OCI-LY7 (cell line): ENCODE measurements at regions not wholly inside any gene's neighbourhood (a gene's known extent, or its start where the extent isn't known, plus 50 kb on each side); places are given as distances from the start of the nearest gene placed in this dataset.

Experiments
- CTCF ChIP-seq: fragments of 200-600 bp; sonication (generic); conservative IDR thresholded peaks from 2 replicates; pipeline ENCODE4 v1.5.1; 2014; ENCODE audit warnings: mild to moderate bottlenecking, antibody characterized with exemption, low read length, moderate library complexity, mixed read lengths
- EZH2phosphoT487 ChIP-seq: fragments of 200-600 bp; sonication (generic); IDR thresholded peaks from 2 replicates; pipeline ENCODE4 v1.6.1; 2018; ENCODE audit warnings: low read depth, borderline replicate concordance, mild to moderate bottlenecking, mixed run types, antibody characterized with exemption, low read length, moderate library complexity, mixed read lengths

GRCh38 chr10:83522456-83522855 lies 616.9 kb upstream of the GHITM start:
- no peak for TF ChIP-seq CTCF
- TF ChIP-seq EZH2phosphoT487, result no peak
